ENCODE measurements at regions not wholly inside any gene's neighbourhood (a gene's known extent, or its start where the extent isn't known, plus 50 kb on each side); places are given as distances from the start of the nearest gene placed in this dataset.

DNA sequence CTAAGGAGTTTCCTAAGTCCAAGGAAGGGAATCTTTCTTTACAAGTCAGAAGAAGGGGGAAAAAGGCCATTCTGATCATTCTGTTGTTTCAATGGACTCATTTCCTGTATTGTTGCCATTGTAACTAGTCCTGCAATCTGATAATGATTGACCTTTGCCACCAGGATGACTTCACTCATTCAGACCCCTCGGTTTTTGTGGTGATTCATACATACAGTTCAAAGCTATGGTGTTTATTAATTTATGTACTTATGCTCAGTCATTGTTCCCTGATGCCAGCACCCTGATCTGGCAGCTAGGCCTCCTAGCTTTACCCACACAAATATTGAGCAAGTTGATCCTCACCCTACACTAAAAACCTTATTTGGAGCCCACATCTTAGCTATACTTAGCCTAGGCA lies 57.6 kb upstream of the ZNF519 start:
- TF ChIP-seq, protein P1, sequence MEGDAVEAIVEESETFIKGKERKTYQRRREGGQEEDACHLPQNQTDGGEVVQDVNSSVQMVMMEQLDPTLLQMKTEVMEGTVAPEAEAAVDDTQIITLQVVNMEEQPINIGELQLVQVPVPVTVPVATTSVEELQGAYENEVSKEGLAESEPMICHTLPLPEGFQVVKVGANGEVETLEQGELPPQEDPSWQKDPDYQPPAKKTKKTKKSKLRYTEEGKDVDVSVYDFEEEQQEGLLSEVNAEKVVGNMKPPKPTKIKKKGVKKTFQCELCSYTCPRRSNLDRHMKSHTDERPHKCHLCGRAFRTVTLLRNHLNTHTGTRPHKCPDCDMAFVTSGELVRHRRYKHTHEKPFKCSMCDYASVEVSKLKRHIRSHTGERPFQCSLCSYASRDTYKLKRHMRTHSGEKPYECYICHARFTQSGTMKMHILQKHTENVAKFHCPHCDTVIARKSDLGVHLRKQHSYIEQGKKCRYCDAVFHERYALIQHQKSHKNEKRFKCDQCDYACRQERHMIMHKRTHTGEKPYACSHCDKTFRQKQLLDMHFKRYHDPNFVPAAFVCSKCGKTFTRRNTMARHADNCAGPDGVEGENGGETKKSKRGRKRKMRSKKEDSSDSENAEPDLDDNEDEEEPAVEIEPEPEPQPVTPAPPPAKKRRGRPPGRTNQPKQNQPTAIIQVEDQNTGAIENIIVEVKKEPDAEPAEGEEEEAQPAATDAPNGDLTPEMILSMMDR (IDR thresholded peaks at IDR 0.05) = no peak
- TF ChIP-seq EZH2 (IDR thresholded peaks at IDR 0.05; ENCODE audit: borderline replicate concordance, insufficient read depth, low read depth, low read length, poor library complexity, severe bottlenecking) = no peak

Measured in B cell (primary cell).